GM12875 (cell line): ENCODE measurements at regions not wholly inside any gene's neighbourhood (a gene's known extent, or its start where the extent isn't known, plus 50 kb on each side); places are given as distances from the start of the nearest gene placed in this dataset.

Source experiments
- H3K4me3 ChIP-seq: one replicate; pipeline ENCODE4 v1.5.1; 2011; ENCODE audit warnings: low read depth, low read length, control low read depth
- CTCF ChIP-seq: IDR thresholded peaks from 2 replicates; pipeline ENCODE4 v1.5.1; 2011; ENCODE audit warnings: low read depth, mild to moderate bottlenecking, control low read depth, inconsistent platforms, low read length, moderate library complexity, borderline replicate concordance; ENCODE audit not compliant: insufficient read depth

GRCh38 chr20:11034025-11034424 lies 360.2 kb upstream of the JAG1 start:
- no peak for TF ChIP-seq CTCF
- no peak overlapping the region for H3K4me3 ChIP-seq

GRCh38 chr20:11035211-11035610 lies 361.4 kb upstream of the JAG1 start:
- no peak overlapping the region for H3K4me3 ChIP-seq
- TF ChIP-seq CTCF = no peak

- no peak overlapping the region for H3K4me3 ChIP-seq
- no peak for TF ChIP-seq CTCF
Observed at GRCh38 chr20:11041396-11041795, 367.6 kb upstream of the JAG1 start.

GRCh38 chr20:11043001-11043400 lies 369.2 kb upstream of the JAG1 start:
- TF ChIP-seq CTCF = no peak
- no peak overlapping the region for H3K4me3 ChIP-seq

GRCh38 chr20:11044561-11044960 lies 370.8 kb upstream of the JAG1 start:
- H3K4me3 ChIP-seq = no peak overlapping the region
- TF ChIP-seq CTCF = no peak

- TF ChIP-seq CTCF = no peak
- no peak overlapping the region for H3K4me3 ChIP-seq
Observed at GRCh38 chr20:11045412-11046175, 371.8 kb upstream of the JAG1 start.

- no peak for TF ChIP-seq CTCF
- no peak overlapping the region for H3K4me3 ChIP-seq
Observed at GRCh38 chr20:11047559-11047958, 373.8 kb upstream of the JAG1 start.
